ENCODE measurements at regions not wholly inside any gene's neighbourhood (a gene's known extent, or its start where the extent isn't known, plus 50 kb on each side); places are given as distances from the start of the nearest gene placed in this dataset.

- no peak for TF ChIP-seq CTCF (conservative IDR thresholded peaks at IDR 0.05; ENCODE audit: low read depth in 2 of 2)
- TF ChIP-seq EZH2 (IDR thresholded peaks at IDR 0.05; ENCODE audit: low read depth, unreplicated experiment), result no peak
- no peak for TF ChIP-seq POLR2AphosphoS5 (IDR thresholded peaks at IDR 0.05; ENCODE audit: low read depth)
- no peak for TF ChIP-seq CREB1 (CRISPR knock-in tag; IDR thresholded peaks at IDR 0.05; ENCODE audit: low read depth)
- no peak for TF ChIP-seq ZNF462 (CRISPR knock-in tag; IDR thresholded peaks at IDR 0.05)
- TF ChIP-seq REST (IDR thresholded peaks at IDR 0.05; ENCODE audit: unreplicated experiment), result no peak
Measured at GRCh38 chr11:115613986-115614632, 109.9 kb upstream of the CADM1 start.
